Sigmoid colon (tissue), 6 donors: ENCODE measurements at regions not wholly inside any gene's neighbourhood (a gene's known extent, or its start where the extent isn't known, plus 50 kb on each side); places are given as distances from the start of the nearest gene placed in this dataset.

Experiments used
- DNase-seq: peaks from one replicate; pipeline ENCODE4 v3.0.0-alpha.2; 2019
- H3K27ac ChIP-seq, 4 donors: fragments of 200-600 bp; sonication (generic); one replicate each; pipeline ENCODE4 v1.5.1; 2016 to 2019; ENCODE audit warnings: mild to moderate bottlenecking in 1 of 4
- H3K27me3 ChIP-seq, 3 donors: fragments of 200-600 bp; sonication (generic); one replicate each; pipeline ENCODE4 v1.5.1; 2019; ENCODE audit warnings: mild to moderate bottlenecking in 1 of 3
- H3K36me3 ChIP-seq, 4 donors: fragments of 200-600 bp; sonication (generic); one replicate each; pipeline ENCODE4 v1.5.1; 2016 to 2019
- H3K4me1 ChIP-seq, 4 donors: fragments of 200-600 bp; sonication (generic); one replicate each; pipeline ENCODE4 v1.5.1; 2017 to 2019
- H3K4me3 ChIP-seq, 4 donors: fragments of 200-600 bp; sonication (generic); one replicate each; pipeline ENCODE4 v1.5.1; 2017 to 2019; ENCODE audit warnings: mild to moderate bottlenecking in 2 of 4, moderate library complexity in 1 of 4
- H3K9me3 ChIP-seq, 4 donors: fragments of 200-600 bp in 3 of 4; sonication (generic) in 3 of 4; one replicate each; pipeline versions ENCODE4 v1.5.1 to v1.6.1; 2013 to 2019
- EP300 ChIP-seq, 4 donors: sonication (generic); formaldehyde crosslinking; IDR thresholded peaks; one replicate each; pipeline ENCODE4 v1.6.1; 2017; ENCODE audit warnings: antibody characterized with exemption in 4 of 4
- POLR2A ChIP-seq, 2 donors: fragments of 450-650 bp; IDR thresholded peaks; one replicate each; pipeline ENCODE4 v1.6.1; 2016; ENCODE audit warnings: antibody characterized with exemption in 2 of 2, mild to moderate bottlenecking in 2 of 2, moderate library complexity in 2 of 2
- POLR2AphosphoS5 ChIP-seq, 4 donors: sonication (generic); formaldehyde crosslinking; IDR thresholded peaks; one replicate each; pipeline ENCODE4 v1.6.1; 2017; ENCODE audit warnings: antibody characterized with exemption in 4 of 4
- WGBS, 2 donors: extraction: QIAGEN DNeasy Blood & Tissue Kit; methylation state at CpG; one replicate each; pipeline ENCODE4 v1.1.7; 2013; 5-methylcytosine and 5-hydroxymethylcytosine counted together
- intact Hi-C: fragments of 100-400 bp; cut with DNase I; formaldehyde crosslinking; loops from one replicate; pipeline ENCODE4 v1.15.1; 2023
- small RNA-seq, 3 donors: library from RNA; depleted of rRNA; stranded (forward); fragments of <200 nt; gene quantifications; one replicate each; pipeline ENCODE3, GENCODE V24; 2016
- TF ChIP-seq, protein P1 (sequence below), 4 experiments: fragments of 450-650 bp in 3 of 4; fragments of 200-600 bp in 1 of 4; IDR thresholded peaks; one replicate each; pipeline ENCODE4 v1.5.1; 2016 to 2019; ENCODE audit warnings: antibody characterized with exemption in 4 of 4, mild to moderate bottlenecking in 3 of 4, moderate library complexity in 2 of 4
- donor health status: healthy with polysubstance abuse.
- donor health status: healthy.

DNA sequence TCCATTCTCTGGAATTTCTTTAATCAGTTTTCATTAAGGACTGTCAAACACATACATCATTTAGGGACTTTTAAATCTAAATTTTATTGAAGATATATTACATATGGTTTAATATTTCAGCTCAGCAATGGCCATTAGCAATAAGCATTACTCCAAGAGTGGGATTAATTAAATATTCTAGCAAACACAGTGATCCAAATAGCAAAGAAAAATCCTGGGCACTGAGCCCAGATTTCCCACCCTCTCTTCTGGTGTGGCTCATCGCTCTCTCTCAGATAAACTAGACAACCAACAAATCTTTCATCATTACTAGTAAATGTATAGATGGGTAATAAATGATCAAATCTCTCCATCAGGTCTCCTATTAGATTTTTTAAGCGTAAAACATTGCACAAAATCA, 53.5 kb upstream of the FOXD3 start:
- Histone ChIP-seq H3K4me1 (no peaks in the 10 kb centered on the region), H3K27ac (no peak overlapping the region), H3K36me3 (no peaks in the 10 kb centered on the region), H3K4me3 (no peak overlapping the region), H3K27me3 (no peaks in the 10 kb centered on the region), H3K9me3 (no peaks in the 10 kb centered on the region)
- 80 to 81% methylated on average over 2 of the region's 2 CpGs for WGBS, 2 donors
- intact Hi-C loops: no loop called here
- DNase-seq: no peak
- no peak for TF ChIP-seq EP300 (IDR thresholded peaks at IDR 0.05)
- TF ChIP-seq POLR2A (IDR thresholded peaks at IDR 0.05): no peak
- TF ChIP-seq POLR2AphosphoS5 (IDR thresholded peaks at IDR 0.05): no peak
- TF ChIP-seq, protein P1, sequence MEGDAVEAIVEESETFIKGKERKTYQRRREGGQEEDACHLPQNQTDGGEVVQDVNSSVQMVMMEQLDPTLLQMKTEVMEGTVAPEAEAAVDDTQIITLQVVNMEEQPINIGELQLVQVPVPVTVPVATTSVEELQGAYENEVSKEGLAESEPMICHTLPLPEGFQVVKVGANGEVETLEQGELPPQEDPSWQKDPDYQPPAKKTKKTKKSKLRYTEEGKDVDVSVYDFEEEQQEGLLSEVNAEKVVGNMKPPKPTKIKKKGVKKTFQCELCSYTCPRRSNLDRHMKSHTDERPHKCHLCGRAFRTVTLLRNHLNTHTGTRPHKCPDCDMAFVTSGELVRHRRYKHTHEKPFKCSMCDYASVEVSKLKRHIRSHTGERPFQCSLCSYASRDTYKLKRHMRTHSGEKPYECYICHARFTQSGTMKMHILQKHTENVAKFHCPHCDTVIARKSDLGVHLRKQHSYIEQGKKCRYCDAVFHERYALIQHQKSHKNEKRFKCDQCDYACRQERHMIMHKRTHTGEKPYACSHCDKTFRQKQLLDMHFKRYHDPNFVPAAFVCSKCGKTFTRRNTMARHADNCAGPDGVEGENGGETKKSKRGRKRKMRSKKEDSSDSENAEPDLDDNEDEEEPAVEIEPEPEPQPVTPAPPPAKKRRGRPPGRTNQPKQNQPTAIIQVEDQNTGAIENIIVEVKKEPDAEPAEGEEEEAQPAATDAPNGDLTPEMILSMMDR (IDR thresholded peaks at IDR 0.05): no peak

DNA sequence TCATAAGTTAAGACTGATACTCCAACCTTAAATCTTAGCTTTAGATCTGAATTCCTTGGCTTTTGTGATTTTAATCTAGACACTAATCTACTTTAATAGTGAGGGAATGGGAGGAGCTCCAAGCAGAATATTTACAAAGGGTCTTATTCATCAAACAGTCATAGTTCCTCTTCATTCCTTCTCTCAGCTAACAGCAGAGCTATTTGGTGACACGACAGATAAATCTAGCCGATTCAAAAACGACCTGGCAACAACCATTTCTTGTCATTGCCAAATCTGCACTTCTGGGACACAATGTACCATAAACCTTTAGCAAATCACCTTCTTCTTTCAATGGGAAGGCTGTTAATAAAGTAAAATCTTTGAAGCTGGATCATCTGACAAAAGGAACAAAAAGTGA, 52.8 kb upstream of the FOXD3 start:
- 38 to 49% methylated on average over 3 of the region's 3 CpGs for WGBS, 2 donors
- H3K27ac ChIP-seq: no peak overlapping the region
- H3K4me3 ChIP-seq: no peak overlapping the region
- intact Hi-C loops: no loop called here
- no peaks in the 10 kb centered on the region for H3K36me3 ChIP-seq
- H3K9me3 ChIP-seq: no peaks in the 10 kb centered on the region
- no peaks in the 10 kb centered on the region for H3K4me1 ChIP-seq
- TF ChIP-seq, protein P1 (IDR thresholded peaks at IDR 0.05): no peak
- TF ChIP-seq POLR2A (IDR thresholded peaks at IDR 0.05): no peak
- TF ChIP-seq POLR2AphosphoS5 (IDR thresholded peaks at IDR 0.05): no peak
- TF ChIP-seq EP300 (IDR thresholded peaks at IDR 0.05): no peak
- DNase-seq: no peak
- H3K27me3 ChIP-seq: no peaks in the 10 kb centered on the region

Small RNA genes lying in the stretch of these regions (small RNA-seq; reads per million reads assigned to genes)
- 0 reads per million in 3 donors for gene RNA5SP49
